H1 (cell line): ENCODE measurements at regions not wholly inside any gene's neighbourhood (a gene's known extent, or its start where the extent isn't known, plus 50 kb on each side); places are given as distances from the start of the nearest gene placed in this dataset.

Source experiments
- CTCF ChIA-PET: fragments of 300-600 bp; sonication (Branson Sonifier 250); formaldehyde crosslinking; loops from one replicate; lab custom pipeline; 2021; ENCODE audit not compliant: partially characterized antibody; lab: Charles Lee
- POLR2A ChIA-PET: fragments of 300-600 bp; sonication (Branson Sonifier 250); formaldehyde crosslinking; loops from one replicate; lab custom pipeline; 2021; ENCODE audit warnings: inconsistent platforms; ENCODE audit not compliant: partially characterized antibody; lab: Charles Lee
- DNase-seq, 2 experiments: peaks; one replicate each; pipeline versions ENCODE4 v3.0.0 to v3.0.0-alpha.2; 2010 to 2022; ENCODE audit warnings: low spot score in 2 of 2, low read depth in 1 of 2, mixed read lengths in 1 of 2
- FAIRE-seq: peaks from 2 replicates; lab custom pipeline; 2011; peaks lifted over from hg19 to GRCh38; lab: Jason Lieb, UNC
- H2AFZ ChIP-seq: 2 replicates; pipeline ENCODE4 v1.8.1; 2012; ENCODE audit warnings: low read length, inconsistent platforms
- H2AK5ac ChIP-seq: 2 replicates; pipeline ENCODE4 v1.6.1; 2013; ENCODE audit warnings: low read depth, low read length
- H2BK120ac ChIP-seq: replicated peaks from 2 replicates; pipeline ENCODE3; 2013; ENCODE audit warnings: low read depth, low read length, inconsistent platforms
- H2BK12ac ChIP-seq: 2 replicates; pipeline ENCODE4 v1.6.1; 2013; ENCODE audit warnings: low read depth, low read length
- H2BK15ac ChIP-seq: 2 replicates; pipeline ENCODE4 v1.6.1; 2013; ENCODE audit warnings: low read length
- H2BK20ac ChIP-seq: 2 replicates; pipeline ENCODE4 v1.6.1; 2013; ENCODE audit warnings: low read length
- H2BK5ac ChIP-seq: 2 replicates; pipeline ENCODE4 v1.6.1; 2013; ENCODE audit warnings: low read depth, low read length
- H3K14ac ChIP-seq: 2 replicates; pipeline ENCODE4 v1.6.1; 2013; ENCODE audit warnings: inconsistent platforms; ENCODE audit not compliant: insufficient read length
- H3K18ac ChIP-seq: 2 replicates; pipeline ENCODE4 v1.6.1; 2013; ENCODE audit warnings: low read length; ENCODE audit errors: extremely low read depth
- H3K23ac ChIP-seq: 2 replicates; pipeline ENCODE4 v1.6.1; 2013; ENCODE audit warnings: inconsistent platforms; ENCODE audit not compliant: insufficient read length
- H3K23me2 ChIP-seq: 2 replicates; pipeline ENCODE4 v1.6.1; 2013; ENCODE audit warnings: low read depth, low read length
- H3K27ac ChIP-seq: 2 replicates; pipeline ENCODE4 v1.6.1; 2011; ENCODE audit warnings: low read depth, low read length, inconsistent platforms
- H3K27me3 ChIP-seq, 4 experiments: replicated peaks in 1 of 4; 1 replicate in 1 of 4; 2 replicates in 3 of 4; pipeline versions ENCODE4 v1.6.1 to v1.8.1; 2011 to 2013; ENCODE audit warnings: low read length in 3 of 4, mild to moderate bottlenecking in 3 of 4, inconsistent platforms in 2 of 4, mixed read lengths in 2 of 4, moderate library complexity in 1 of 4; ENCODE audit not compliant: control insufficient read depth in 3 of 4, insufficient read depth in 3 of 4; ENCODE audit errors: extremely low read depth in 1 of 4
- H3K36me3 ChIP-seq, 4 experiments: 2 replicates each; pipeline versions ENCODE4 v1.6.1 to v1.8.1; 2011 to 2013; ENCODE audit warnings: mild to moderate bottlenecking in 4 of 4, low read length in 3 of 4, moderate library complexity in 2 of 4, control low read depth in 1 of 4, inconsistent platforms in 1 of 4; ENCODE audit not compliant: insufficient read depth in 4 of 4, control insufficient read depth in 2 of 4
- H3K4ac ChIP-seq: replicated peaks from 2 replicates; pipeline ENCODE3; 2013; ENCODE audit warnings: low read length, low read depth, mixed read lengths, inconsistent platforms; ENCODE audit not compliant: insufficient read length
- H3K4me1 ChIP-seq, 4 experiments: replicated peaks in 1 of 4; 1 replicate in 1 of 4; 2 replicates in 3 of 4; pipeline versions ENCODE4 v1.6.1 to v1.8.1; 2011 to 2013; ENCODE audit warnings: low read length in 3 of 4, inconsistent platforms in 2 of 4, mixed read lengths in 1 of 4; ENCODE audit not compliant: insufficient read depth in 4 of 4, control insufficient read depth in 3 of 4
- H3K4me2 ChIP-seq, 2 experiments: 2 replicates each; pipeline versions ENCODE4 v1.6.1 to v1.8.1; 2011 to 2013; ENCODE audit warnings: low read depth in 2 of 2, low read length in 2 of 2, control low read depth in 1 of 2, inconsistent platforms in 1 of 2, mild to moderate bottlenecking in 1 of 2; ENCODE audit not compliant: insufficient read depth in 1 of 2
- H3K4me3 ChIP-seq, 4 experiments: fragments of 200-600, 300-600 bp in 1 of 4; sonication (generic), shearing (Covaris generic), sonication (Bioruptor Twin) in 1 of 4; 2 replicates each; pipeline versions ENCODE4 v1.5.1 to v1.8.1; 2011 to 2016; ENCODE audit warnings: low read length in 4 of 4, low read depth in 3 of 4, control low read depth in 2 of 4, inconsistent platforms in 2 of 4, mild to moderate bottlenecking in 2 of 4, mixed read lengths in 1 of 4, moderate library complexity in 1 of 4; ENCODE audit not compliant: insufficient read depth in 2 of 4; ENCODE audit errors: extremely low read depth in 1 of 4
- H3K56ac ChIP-seq: replicated peaks from 2 replicates; pipeline ENCODE3; 2013; ENCODE audit warnings: low read depth, mild to moderate bottlenecking, mixed read lengths, low read length, inconsistent platforms; ENCODE audit not compliant: insufficient read length
- H3K79me1 ChIP-seq: 2 replicates; pipeline ENCODE4 v1.6.1; 2013; ENCODE audit warnings: low read depth, low read length, control low read depth
- H3K79me2 ChIP-seq, 2 experiments: 2 replicates each; pipeline versions ENCODE4 v1.6.1 to v1.8.1; 2012 to 2013; ENCODE audit warnings: low read length in 2 of 2, mild to moderate bottlenecking in 2 of 2, inconsistent platforms in 1 of 2; ENCODE audit not compliant: insufficient read depth in 2 of 2, control insufficient read depth in 1 of 2
- H3K9ac ChIP-seq, 4 experiments: replicated peaks in 1 of 4; 1 replicate in 1 of 4; 2 replicates in 3 of 4; pipeline versions ENCODE4 v1.6.1 to v1.8.1; 2011 to 2013; ENCODE audit warnings: low read depth in 3 of 4, low read length in 3 of 4, control low read depth in 2 of 4, mild to moderate bottlenecking in 2 of 4, moderate library complexity in 2 of 4, inconsistent platforms in 1 of 4; ENCODE audit errors: extremely low read depth in 1 of 4
- H3K9me3 ChIP-seq, 2 experiments: 2 replicates each; pipeline versions ENCODE4 v1.6.1 to v1.8.1; 2012 to 2013; ENCODE audit warnings: mild to moderate bottlenecking in 2 of 2, moderate library complexity in 2 of 2, control low read depth in 1 of 2, inconsistent platforms in 1 of 2, low read depth in 1 of 2, low read length in 1 of 2, mixed read lengths in 1 of 2; ENCODE audit not compliant: insufficient read depth in 2 of 2
- H4K20me1 ChIP-seq, 2 experiments: replicated peaks in 1 of 2; 2 replicates each; pipeline versions ENCODE3 to v1.8.1; 2011 to 2013; ENCODE audit warnings: inconsistent platforms in 2 of 2, low read length in 2 of 2, mild to moderate bottlenecking in 1 of 2; ENCODE audit not compliant: insufficient read depth in 2 of 2, control insufficient read depth in 1 of 2
- H4K5ac ChIP-seq: 2 replicates; pipeline ENCODE4 v1.6.1; 2013; ENCODE audit warnings: low read length, low read depth, mixed read lengths, inconsistent platforms; ENCODE audit not compliant: insufficient read length
- H4K8ac ChIP-seq: 2 replicates; pipeline ENCODE4 v1.8.0; 2013; ENCODE audit warnings: mild to moderate bottlenecking, moderate library complexity, low read length, inconsistent platforms; ENCODE audit not compliant: insufficient read depth; ENCODE audit errors: extremely low read depth
- H4K91ac ChIP-seq: replicated peaks from 2 replicates; pipeline ENCODE3; 2013; ENCODE audit warnings: low read length, mixed read lengths, inconsistent platforms; ENCODE audit not compliant: insufficient read length
- EZH2 ChIP-seq: fragments of 200-600 bp; sonication (generic); IDR thresholded peaks from 2 replicates; pipeline ENCODE4 v1.7.1; 2012; ENCODE audit warnings: low read depth, mild to moderate bottlenecking, moderate library complexity, low read length, inconsistent platforms; ENCODE audit not compliant: severe bottlenecking
- KDM5A ChIP-seq: fragments of 200-600 bp; IDR thresholded peaks from 2 replicates; pipeline ENCODE4 v1.7.1; 2012; ENCODE audit warnings: mild to moderate bottlenecking, low read length, inconsistent platforms, mixed read lengths
- RBBP5 ChIP-seq: IDR thresholded peaks from 2 replicates; pipeline ENCODE4 v1.7.1; 2012; ENCODE audit warnings: low read depth, mild to moderate bottlenecking, inconsistent platforms, low read length, moderate library complexity, borderline replicate concordance
- SIN3A ChIP-seq, 2 experiments: IDR thresholded peaks in 1 of 2; conservative IDR thresholded peaks in 1 of 2; 2 replicates each; pipeline ENCODE4 v1.6.1; 2011 to 2012; ENCODE audit warnings: low read length in 2 of 2, improper control_type of control experiment in 1 of 2, low read depth in 1 of 2, mild to moderate bottlenecking in 1 of 2
- SIRT6 ChIP-seq: IDR thresholded peaks from one replicate; pipeline ENCODE4 v1.7.1; 2012; ENCODE audit warnings: low read length, inconsistent platforms
- SP2 ChIP-seq: IDR thresholded peaks from 2 replicates; pipeline ENCODE4 v1.6.1; 2012; ENCODE audit warnings: mild to moderate bottlenecking, low read length, inconsistent platforms
- SRF ChIP-seq: IDR thresholded peaks from 2 replicates; pipeline ENCODE4 v1.6.1; 2011; ENCODE audit warnings: mild to moderate bottlenecking, low read depth, low read length, moderate library complexity
- WGBS, 2 experiments: shearing (Covaris generic) in 1 of 2; methylation state at CpG; one replicate each; pipeline versions ENCODE4 v1.1.6 to v1.1.7; 2013 to 2015; ENCODE audit warnings: low lambda C conversion rate in 2 of 2, mixed read lengths in 2 of 2, inconsistent platforms in 1 of 2, low coverage in 1 of 2, missing lambda C conversion rate in 1 of 2; ENCODE audit not compliant: insufficient replicate concordance in 2 of 2, insufficient coverage in 1 of 2, insufficient read length in 1 of 2; ENCODE audit errors: extremely low coverage in 1 of 2, missing lambda C conversion rate in 1 of 2; 5-methylcytosine and 5-hydroxymethylcytosine counted together
- TF ChIP-seq, protein P1 (sequence below): IDR thresholded peaks from 2 replicates; pipeline ENCODE4 v1.6.1; 2012; ENCODE audit warnings: inconsistent platforms

GRCh38 chr2:129180124-129180716 lies 799.2 kb upstream of the RAB6C start:
- Histone ChIP-seq H3K27me3 (no peaks in the 10 kb centered on the region), H2AFZ (no peak overlapping the region), H2BK5ac (no peak overlapping the region), H2AK5ac (0 out of 2 replicates have a peak overlapping the region, but pooled peaks have one; percentile 39), H3K18ac (no peak overlapping the region), H2BK12ac (no peak overlapping the region), H2BK120ac (no peak overlapping the region), H3K9me3 (no peaks in the 10 kb centered on the region), H3K36me3 (no peaks in the 10 kb centered on the region), H3K27ac (no peak overlapping the region), H3K9ac (no peak overlapping the region), H3K4me2 (no peak overlapping the region), H3K79me2 (no peaks in the 10 kb centered on the region), H3K23ac (no peak overlapping the region), H3K23me2 (no peaks in the 10 kb centered on the region), H4K5ac (no peak overlapping the region), H3K14ac (no peak overlapping the region), H3K4ac (no peak overlapping the region), H3K4me3 (no peak overlapping the region), H2BK15ac (no peak overlapping the region), H3K56ac (no peak overlapping the region), H3K4me1 (no peaks in the 10 kb centered on the region), H4K20me1 (no peaks in the 10 kb centered on the region), H2BK20ac (no peak overlapping the region), H3K79me1 (no peaks in the 10 kb centered on the region), H4K8ac (no peak overlapping the region), H4K91ac (no peak overlapping the region)
- ChIA-PET CTCF (interaction anchor here (1.6 kb wide), 1 partner anchor 12 kb away, joined by 4 read pairs; no protein-coding TSS in a partner anchor), POLR2A (no interaction called here)
- 92% methylated on average over 5 of the region's 5 CpGs; no CpG with 5 or more reads in 1 of the 2 experiments for WGBS, 2 experiments
- no peak for FAIRE-seq
- DNase-seq: no peak
- TF ChIP-seq RBBP5: no peak
- TF ChIP-seq SRF: no peak
- TF ChIP-seq EZH2: no peak
- TF ChIP-seq, protein P1, sequence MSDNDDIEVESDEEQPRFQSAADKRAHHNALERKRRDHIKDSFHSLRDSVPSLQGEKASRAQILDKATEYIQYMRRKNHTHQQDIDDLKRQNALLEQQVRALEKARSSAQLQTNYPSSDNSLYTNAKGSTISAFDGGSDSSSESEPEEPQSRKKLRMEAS: no peak
- TF ChIP-seq SIRT6: no peak
- TF ChIP-seq KDM5A: no peak
- TF ChIP-seq SP2: no peak
- TF ChIP-seq SIN3A (conservative IDR thresholded peaks at IDR 0.05 in 1 of 2, IDR thresholded peaks at IDR 0.05 in 1 of 2; ENCODE audit: low read depth in 1 of 2, low read length in 2 of 2): no peak
